IMR-90 (cell line): ENCODE measurements at regions not wholly inside any gene's neighbourhood (a gene's known extent, or its start where the extent isn't known, plus 50 kb on each side); places are given as distances from the start of the nearest gene placed in this dataset.

Source experiments
- POLR2A ChIP-seq: IDR thresholded peaks from 2 replicates; pipeline ENCODE4 v1.6.1; 2012; ENCODE audit warnings: mild to moderate bottlenecking, low read depth, low read length
- TF ChIP-seq, protein P1 (sequence below): conservative IDR thresholded peaks from 2 replicates; pipeline ENCODE4 v1.5.1; 2012; ENCODE audit warnings: mild to moderate bottlenecking, low read depth, low read length, improper control_type of control experiment

DNA sequence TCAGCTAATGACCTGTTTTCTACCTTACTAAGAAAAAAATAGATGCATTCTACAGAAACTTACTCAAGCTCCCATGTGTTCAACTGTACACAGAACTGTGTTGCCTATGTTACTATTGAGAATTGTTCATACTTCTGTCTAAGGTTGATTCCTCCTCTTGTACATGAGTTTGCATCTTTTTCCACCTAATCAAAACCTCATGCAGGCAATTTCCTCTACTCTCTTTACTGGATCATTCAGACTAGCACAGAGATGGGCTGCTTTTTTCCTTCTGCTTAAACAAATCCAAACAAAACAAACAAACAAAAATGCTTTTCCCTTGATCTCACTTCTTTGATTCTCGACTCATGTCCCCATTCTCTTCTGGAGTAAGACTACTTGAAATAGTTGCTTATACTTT is 58.8 kb upstream of the PTGFR start:
- no peak for TF ChIP-seq POLR2A
- TF ChIP-seq, protein P1, sequence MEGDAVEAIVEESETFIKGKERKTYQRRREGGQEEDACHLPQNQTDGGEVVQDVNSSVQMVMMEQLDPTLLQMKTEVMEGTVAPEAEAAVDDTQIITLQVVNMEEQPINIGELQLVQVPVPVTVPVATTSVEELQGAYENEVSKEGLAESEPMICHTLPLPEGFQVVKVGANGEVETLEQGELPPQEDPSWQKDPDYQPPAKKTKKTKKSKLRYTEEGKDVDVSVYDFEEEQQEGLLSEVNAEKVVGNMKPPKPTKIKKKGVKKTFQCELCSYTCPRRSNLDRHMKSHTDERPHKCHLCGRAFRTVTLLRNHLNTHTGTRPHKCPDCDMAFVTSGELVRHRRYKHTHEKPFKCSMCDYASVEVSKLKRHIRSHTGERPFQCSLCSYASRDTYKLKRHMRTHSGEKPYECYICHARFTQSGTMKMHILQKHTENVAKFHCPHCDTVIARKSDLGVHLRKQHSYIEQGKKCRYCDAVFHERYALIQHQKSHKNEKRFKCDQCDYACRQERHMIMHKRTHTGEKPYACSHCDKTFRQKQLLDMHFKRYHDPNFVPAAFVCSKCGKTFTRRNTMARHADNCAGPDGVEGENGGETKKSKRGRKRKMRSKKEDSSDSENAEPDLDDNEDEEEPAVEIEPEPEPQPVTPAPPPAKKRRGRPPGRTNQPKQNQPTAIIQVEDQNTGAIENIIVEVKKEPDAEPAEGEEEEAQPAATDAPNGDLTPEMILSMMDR, result no peak
